Stimulated activated CD8-positive, alpha-beta memory T cell treated with anti-CD3 and anti-CD28 coated beads, Interleukin-7, amount 100 ng/mL, for 4 hours (primary cell): ENCODE measurements at regions not wholly inside any gene's neighbourhood (a gene's known extent, or its start where the extent isn't known, plus 50 kb on each side); places are given as distances from the start of the nearest gene placed in this dataset.

ENCODE experiments used
- DNase-seq, 2 donors: peaks; one replicate each; pipeline ENCODE4 v3.0.0-alpha.2; 2020; ENCODE audit warnings: low read depth in 2 of 2

DNA sequence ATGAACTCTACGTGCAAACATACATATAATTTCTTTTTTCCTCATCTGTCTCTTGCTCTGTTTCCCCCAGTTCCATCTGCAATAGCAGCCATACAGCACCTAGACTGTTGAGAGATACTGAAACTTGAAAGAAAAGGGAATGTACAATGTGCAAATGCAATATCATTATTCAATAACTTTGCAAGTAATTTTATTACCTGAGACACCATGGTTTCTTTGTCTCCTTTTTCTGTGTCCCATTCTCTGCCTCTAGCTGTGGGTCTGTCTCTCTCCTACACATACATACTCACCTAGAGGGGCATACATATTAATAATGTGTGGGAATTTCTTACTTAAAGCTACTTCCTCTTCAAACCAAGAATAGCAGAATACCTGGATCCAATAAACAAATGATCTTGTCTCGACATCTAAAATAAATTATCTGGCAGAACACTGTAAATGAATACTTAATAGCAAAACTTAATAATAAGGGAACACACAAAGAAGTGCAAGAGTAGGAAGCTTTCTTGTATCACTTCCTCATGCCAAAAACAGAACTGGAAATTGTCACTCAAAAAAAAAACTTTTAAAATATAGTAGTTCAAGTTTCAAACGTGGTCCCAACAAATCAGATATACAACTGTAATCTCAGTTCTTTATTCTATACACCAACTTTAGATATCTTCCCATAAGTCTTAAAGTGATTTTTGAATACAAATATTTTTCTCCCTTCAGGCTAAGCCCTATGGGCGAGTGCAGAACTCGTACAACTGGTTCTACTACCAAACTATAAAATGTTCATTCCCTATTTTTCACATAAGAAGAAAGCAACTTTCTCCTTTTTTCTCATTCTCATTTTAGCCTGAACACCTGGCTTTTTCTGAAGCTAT is 194.6 kb downstream of the NRIP1 start:
- DNase-seq = no peak

- DNase-seq = no peak
Measured at GRCh38 chr21:14866859-14867765, 197.7 kb downstream of the NRIP1 start.

GRCh38 chr21:14864211-14865021 is 200.4 kb downstream of the NRIP1 start:
- no peak for DNase-seq

DNA sequence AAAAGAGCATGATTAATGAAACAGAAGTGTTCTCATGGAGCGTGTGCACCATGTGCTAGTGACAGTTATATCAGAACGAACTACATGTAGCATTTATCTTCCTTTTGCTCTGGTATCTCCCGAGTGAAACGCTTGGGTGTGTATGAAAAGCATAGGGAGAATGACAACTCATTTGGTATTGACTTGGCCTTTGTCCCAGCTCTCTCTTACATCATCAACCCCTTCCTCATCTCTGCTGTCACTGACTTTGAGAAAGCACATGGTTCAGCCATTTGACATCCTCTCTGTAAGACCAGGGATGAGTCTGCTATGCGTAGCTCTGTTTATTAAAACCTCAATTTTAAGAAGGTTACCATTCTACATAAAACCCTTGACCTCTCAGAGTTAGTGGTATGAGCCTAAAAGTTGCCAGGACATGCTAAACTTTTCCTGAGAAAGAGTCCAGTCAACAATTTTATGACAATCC is 201.0 kb downstream of the NRIP1 start:
- DNase-seq = no peak

GRCh38 chr21:14862794-14863720 is 201.7 kb downstream of the NRIP1 start:
- no peak for DNase-seq

DNA sequence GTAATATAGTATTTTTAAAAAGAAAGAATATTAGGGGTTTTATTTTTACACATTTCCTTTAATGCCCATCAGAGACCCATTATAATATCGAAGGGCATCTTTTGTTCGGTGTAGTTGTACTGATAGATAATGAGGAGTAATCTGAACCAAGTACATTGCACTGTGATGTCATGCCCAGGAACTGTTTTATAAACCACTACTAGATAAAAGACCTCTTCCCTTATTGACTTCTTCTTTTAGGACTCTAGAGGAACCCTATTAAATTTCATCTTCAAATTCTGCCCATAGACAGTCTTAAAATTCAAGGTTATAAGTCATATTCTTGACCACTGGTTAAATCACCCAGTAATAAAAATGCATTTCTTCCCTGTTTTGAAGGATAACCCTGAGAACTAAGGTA is 206.5 kb downstream of the NRIP1 start:
- DNase-seq = no peak

GRCh38 chr21:14857529-14857928 is 207.3 kb downstream of the NRIP1 start:
- no peak for DNase-seq

GRCh38 chr21:14850394-14850793 is 214.4 kb downstream of the NRIP1 start:
- no peak for DNase-seq

DNA sequence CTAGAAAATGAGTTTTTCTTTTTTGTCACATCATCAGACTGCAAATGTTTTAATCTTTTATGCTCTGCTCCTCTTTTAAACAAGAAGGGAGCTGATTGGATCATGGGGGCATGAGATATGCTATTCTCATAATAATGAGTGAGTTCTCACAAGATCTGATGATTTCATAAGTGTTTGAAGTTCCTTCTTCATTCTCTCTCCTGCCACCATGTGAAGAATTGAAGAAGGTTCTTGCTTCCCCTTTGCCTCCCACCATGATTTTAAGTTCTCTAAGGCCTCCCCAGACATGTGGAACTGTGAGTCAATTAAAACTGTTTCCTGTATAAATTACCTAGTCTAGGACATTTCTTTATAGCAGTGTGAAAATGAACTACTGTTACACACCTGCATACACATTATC is 218.2 kb downstream of the NRIP1 start:
- no peak for DNase-seq

DNA sequence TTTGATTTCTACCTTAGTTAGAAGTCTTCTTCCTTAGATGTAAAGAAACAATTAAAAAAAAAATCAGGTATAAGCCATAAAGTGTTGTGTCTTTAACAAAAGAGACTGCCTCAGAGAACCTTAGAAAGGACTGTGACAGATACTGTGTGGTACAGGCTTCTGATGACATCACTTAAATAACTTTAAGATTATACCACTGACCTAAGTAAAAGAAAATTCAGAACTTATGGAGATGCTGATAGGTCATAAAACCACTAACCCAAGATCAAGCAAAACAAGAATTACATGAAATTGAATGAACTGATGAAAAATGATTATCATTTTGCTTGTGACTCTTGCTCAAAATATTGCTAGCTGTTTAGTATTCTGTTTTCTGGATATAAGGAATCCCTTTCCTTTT is 220.8 kb downstream of the NRIP1 start:
- no peak for DNase-seq

GRCh38 chr21:14842601-14843000 is 222.2 kb downstream of the NRIP1 start:
- no peak for DNase-seq

DNA sequence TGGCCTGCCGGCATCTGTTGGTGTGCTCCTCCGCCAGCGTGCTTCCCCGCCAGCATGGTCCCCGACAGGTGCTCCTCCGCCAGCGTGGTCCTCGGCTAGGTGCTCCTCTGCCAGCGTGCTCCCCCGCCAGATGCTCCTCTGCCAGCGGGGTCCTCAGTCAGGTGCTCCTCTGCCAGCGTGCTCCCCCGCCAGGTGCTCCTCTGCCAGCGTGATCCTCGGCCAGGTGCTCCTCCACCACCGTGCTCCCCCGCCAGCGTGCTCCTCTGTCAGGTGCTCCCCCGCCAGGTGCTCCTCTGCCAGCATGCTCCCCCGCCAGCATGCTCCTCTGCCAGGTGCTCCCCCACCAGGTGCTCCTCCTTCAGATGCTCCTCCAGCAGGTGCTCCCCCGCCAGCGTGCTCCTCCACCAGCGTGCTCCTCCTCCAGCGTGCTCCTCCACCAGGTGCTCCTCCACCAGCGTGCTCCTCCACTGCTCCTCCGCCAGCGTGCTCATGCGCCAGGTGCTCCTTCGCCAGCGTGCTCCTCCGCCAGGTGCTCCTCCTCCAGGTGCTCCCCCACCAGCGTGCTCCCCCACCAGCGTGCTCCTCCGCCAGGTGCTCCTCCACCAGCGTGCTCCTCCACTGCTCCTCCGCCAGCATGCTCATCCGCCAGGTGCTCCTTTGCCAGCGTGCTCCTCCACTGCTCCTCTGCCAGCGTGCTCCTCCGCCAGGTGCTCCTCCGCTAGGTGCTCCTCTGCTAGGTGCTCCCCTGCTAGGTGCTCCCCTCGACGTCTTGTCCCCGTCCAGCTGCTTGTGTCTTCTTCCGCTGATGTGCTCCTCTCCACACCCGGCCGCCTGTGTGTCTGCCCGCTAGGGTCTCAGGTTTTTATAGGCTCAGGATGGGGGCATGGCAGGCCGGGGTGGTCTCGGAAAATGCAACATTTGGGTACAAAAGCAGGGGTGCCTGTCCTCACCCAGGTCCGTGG is 223.0 kb downstream of the NRIP1 start:
- DNase-seq = no peak

DNA sequence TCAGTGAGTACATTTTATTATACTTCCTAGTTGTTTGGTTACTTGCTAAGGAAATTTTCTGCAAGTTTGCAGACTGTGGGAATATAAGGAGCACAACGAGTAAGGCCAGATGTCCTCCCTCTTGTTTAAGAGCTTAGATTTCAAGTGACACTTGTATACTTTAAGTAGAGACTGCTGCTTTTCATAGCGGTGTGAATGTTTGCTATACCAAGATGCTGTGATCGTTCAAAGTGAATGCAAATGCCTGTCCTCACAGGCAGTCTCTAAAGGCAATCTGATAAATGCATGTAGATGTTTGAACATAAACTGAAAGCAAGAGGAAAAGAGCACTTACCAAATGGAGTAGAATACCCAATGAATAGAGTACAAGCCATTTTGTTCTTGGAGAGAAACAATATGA is 226.4 kb downstream of the NRIP1 start:
- DNase-seq = no peak

DNA sequence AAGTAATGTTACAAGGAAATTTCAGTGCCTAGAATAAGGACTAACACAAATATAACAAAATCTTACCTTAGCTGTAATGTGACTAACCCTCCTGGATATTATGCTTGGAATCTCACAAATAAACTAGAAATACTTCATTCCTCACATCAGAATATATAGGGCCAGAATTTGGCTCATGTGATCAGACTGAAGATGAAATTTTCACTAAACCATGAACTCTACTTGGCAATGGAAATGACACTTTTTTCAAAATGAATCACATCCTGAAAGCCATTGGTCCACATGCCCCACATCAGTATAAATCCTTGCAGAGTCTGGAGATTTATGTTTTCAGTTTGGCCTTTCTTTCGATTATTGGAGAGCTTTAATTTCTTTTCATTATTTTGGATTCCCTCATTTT is 227.8 kb downstream of the NRIP1 start:
- DNase-seq = no peak

GRCh38 chr21:14833666-14834351 is 231.0 kb downstream of the NRIP1 start:
- no peak for DNase-seq

GRCh38 chr21:14833241-14833640 is 231.6 kb downstream of the NRIP1 start:
- no peak for DNase-seq

DNA sequence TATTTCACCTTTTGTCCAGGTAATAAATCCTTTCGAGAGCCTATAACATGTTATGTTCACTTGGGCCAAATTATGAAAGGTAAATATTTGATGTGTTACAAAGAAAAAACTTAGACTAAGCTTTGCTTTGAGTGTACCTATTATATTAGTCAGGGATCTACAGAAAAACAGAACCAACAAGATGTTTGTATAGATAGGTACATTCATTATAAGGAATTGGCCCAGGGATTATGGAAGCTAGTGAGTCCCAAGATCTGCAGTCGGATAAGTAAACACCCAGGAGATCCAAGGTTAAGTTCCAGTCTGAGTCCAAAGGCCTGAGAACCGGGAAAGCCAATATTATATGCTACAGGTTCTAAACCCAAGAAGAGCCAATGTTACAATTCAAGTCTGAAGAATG is 234.5 kb downstream of the NRIP1 start:
- DNase-seq = no peak

DNA sequence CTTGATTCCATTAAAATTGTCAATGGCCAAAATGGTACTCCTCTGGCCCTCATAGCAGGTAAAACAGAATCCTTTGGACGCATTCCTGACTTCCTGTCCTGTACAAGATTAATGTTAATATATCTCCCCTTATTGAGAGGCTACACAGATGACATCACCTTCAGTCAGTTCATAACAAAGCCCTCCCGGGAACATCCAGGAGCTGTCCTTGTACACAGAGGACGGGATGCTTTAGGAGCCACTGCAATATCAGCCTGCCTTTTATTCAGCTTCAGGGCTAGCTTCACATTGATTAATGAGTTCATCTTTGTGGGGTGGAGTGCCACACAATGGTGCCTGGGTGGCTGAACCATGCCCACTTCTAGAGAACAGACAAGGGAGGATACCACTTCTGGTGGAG is 235.1 kb downstream of the NRIP1 start:
- DNase-seq = no peak

- no peak for DNase-seq
Measured at GRCh38 chr21:14827468-14827867, 237.3 kb downstream of the NRIP1 start.
